Skeletal muscle satellite cell (primary cell): ENCODE measurements at regions not wholly inside any gene's neighbourhood (a gene's known extent, or its start where the extent isn't known, plus 50 kb on each side); places are given as distances from the start of the nearest gene placed in this dataset.

Experiments
- H3K27me3 ChIP-seq: 2 replicates; pipeline ENCODE4 v1.7.0; 2013; ENCODE audit warnings: low read length; ENCODE audit not compliant: control insufficient read depth, insufficient read depth
- H3K36me3 ChIP-seq: 2 replicates; pipeline ENCODE4 v1.7.0; 2013; ENCODE audit warnings: mild to moderate bottlenecking, control low read depth, low read length; ENCODE audit not compliant: insufficient read depth
- H3K4me1 ChIP-seq: 2 replicates; pipeline ENCODE4 v1.7.0; 2013; ENCODE audit warnings: low read length; ENCODE audit not compliant: control insufficient read depth, insufficient read depth
- H3K4me2 ChIP-seq: 2 replicates; pipeline ENCODE4 v1.7.0; 2013; ENCODE audit warnings: mild to moderate bottlenecking, low read length
- H3K4me3 ChIP-seq: 2 replicates; pipeline ENCODE4 v1.7.0; 2013; ENCODE audit warnings: low read length
- H3K9ac ChIP-seq: 2 replicates; pipeline ENCODE4 v1.7.0; 2013; ENCODE audit warnings: mild to moderate bottlenecking, low read depth, low read length, moderate library complexity
- H3K9me3 ChIP-seq: replicated peaks from 2 replicates; pipeline ENCODE4 v1.7.0; 2013; ENCODE audit warnings: mild to moderate bottlenecking, control low read depth, low read length

- no peak overlapping the region for H3K4me2 ChIP-seq
- no peaks in the 10 kb centered on the region for H3K36me3 ChIP-seq
- peaks cover 4% of the 10 kb centered on the region for H3K4me1 ChIP-seq
- no peak overlapping the region for H3K9ac ChIP-seq
- peaks cover 12% of the 10 kb centered on the region for H3K27me3 ChIP-seq
- no peak overlapping the region for H3K4me3 ChIP-seq
- H3K9me3 ChIP-seq, result no peaks in the 10 kb centered on the region
Measured at GRCh38 chr15:98522127-98522526, 126.2 kb upstream of the IGF1R start.

GRCh38 chr15:98523912-98524662 lies 124.3 kb upstream of the IGF1R start:
- Histone ChIP-seq H3K9me3 (no peaks in the 10 kb centered on the region), H3K27me3 (peaks cover 26% of the 10 kb centered on the region), H3K4me3 (no peak overlapping the region), H3K36me3 (no peaks in the 10 kb centered on the region), H3K4me1 (peaks cover 4% of the 10 kb centered on the region), H3K9ac (no peak overlapping the region), H3K4me2 (no peak overlapping the region)

GRCh38 chr15:98524838-98525660 lies 123.3 kb upstream of the IGF1R start:
- Histone ChIP-seq H3K9ac (no peak overlapping the region), H3K9me3 (no peaks in the 10 kb centered on the region), H3K4me3 (no peak overlapping the region)

GRCh38 chr15:98525661-98526001 lies 122.7 kb upstream of the IGF1R start:
- Histone ChIP-seq H3K9me3 (no peaks in the 10 kb centered on the region), H3K4me2 (no peak overlapping the region), H3K4me1 (no peaks in the 10 kb centered on the region), H3K27me3 (peaks cover 35% of the 10 kb centered on the region), H3K36me3 (no peaks in the 10 kb centered on the region), H3K4me3 (no peak overlapping the region), H3K9ac (no peak overlapping the region)

More at GRCh38 chr15:98524838-98525660, 123.3 kb upstream of the IGF1R start:
- Histone ChIP-seq H3K4me1 (no peaks in the 10 kb centered on the region), H3K4me2 (no peak overlapping the region), H3K27me3 (peaks cover 35% of the 10 kb centered on the region), H3K36me3 (no peaks in the 10 kb centered on the region)

GRCh38 chr15:98526094-98526493 lies 122.2 kb upstream of the IGF1R start:
- H3K27me3 ChIP-seq, result peaks cover 33% of the 10 kb centered on the region
- no peak overlapping the region for H3K4me2 ChIP-seq
- H3K36me3 ChIP-seq, result no peaks in the 10 kb centered on the region
- no peak overlapping the region for H3K4me3 ChIP-seq
- H3K9ac ChIP-seq, result no peak overlapping the region
- H3K9me3 ChIP-seq, result no peaks in the 10 kb centered on the region
- no peaks in the 10 kb centered on the region for H3K4me1 ChIP-seq

GRCh38 chr15:98528046-98528725 lies 120.2 kb upstream of the IGF1R start:
- Histone ChIP-seq H3K27me3 (peaks cover 41% of the 10 kb centered on the region), H3K4me3 (no peak overlapping the region), H3K4me1 (no peaks in the 10 kb centered on the region), H3K9me3 (no peaks in the 10 kb centered on the region), H3K4me2 (no peak overlapping the region), H3K36me3 (no peaks in the 10 kb centered on the region), H3K9ac (no peak overlapping the region)

GRCh38 chr15:98529205-98530145 lies 118.9 kb upstream of the IGF1R start:
- peaks cover 42% of the 10 kb centered on the region for H3K27me3 ChIP-seq
- no peaks in the 10 kb centered on the region for H3K4me1 ChIP-seq
- H3K4me3 ChIP-seq, result no peak overlapping the region
- no peak overlapping the region for H3K4me2 ChIP-seq
- H3K9me3 ChIP-seq, result no peaks in the 10 kb centered on the region
- H3K9ac ChIP-seq, result no peak overlapping the region
- H3K36me3 ChIP-seq, result no peaks in the 10 kb centered on the region

GRCh38 chr15:98530570-98530969 lies 117.8 kb upstream of the IGF1R start:
- no peaks in the 10 kb centered on the region for H3K36me3 ChIP-seq
- no peak overlapping the region for H3K9ac ChIP-seq
- peaks cover 41% of the 10 kb centered on the region for H3K27me3 ChIP-seq
- H3K4me2 ChIP-seq, result no peak overlapping the region
- H3K9me3 ChIP-seq, result no peaks in the 10 kb centered on the region
- no peak overlapping the region for H3K4me3 ChIP-seq
- H3K4me1 ChIP-seq, result no peaks in the 10 kb centered on the region

GRCh38 chr15:98532063-98532462 lies 116.3 kb upstream of the IGF1R start:
- H3K9ac ChIP-seq, result no peak overlapping the region
- no peaks in the 10 kb centered on the region for H3K4me1 ChIP-seq
- H3K36me3 ChIP-seq, result no peaks in the 10 kb centered on the region
- H3K9me3 ChIP-seq, result no peaks in the 10 kb centered on the region
- H3K4me3 ChIP-seq, result no peak overlapping the region
- peaks cover 41% of the 10 kb centered on the region for H3K27me3 ChIP-seq
- H3K4me2 ChIP-seq, result no peak overlapping the region

GRCh38 chr15:98536976-98537375 lies 111.4 kb upstream of the IGF1R start:
- Histone ChIP-seq H3K9me3 (no peaks in the 10 kb centered on the region), H3K4me2 (no peak overlapping the region), H3K27me3 (peaks cover 41% of the 10 kb centered on the region), H3K9ac (no peak overlapping the region), H3K4me1 (no peaks in the 10 kb centered on the region), H3K4me3 (no peak overlapping the region), H3K36me3 (no peaks in the 10 kb centered on the region)
